Right atrium auricular region (tissue), 2 donors: ENCODE measurements at regions not wholly inside any gene's neighbourhood (a gene's known extent, or its start where the extent isn't known, plus 50 kb on each side); places are given as distances from the start of the nearest gene placed in this dataset.

Experiments
- DNase-seq: peaks from one replicate; pipeline ENCODE4 v3.0.0-alpha.2; 2019; ENCODE audit warnings: low spot score
- H3K27ac ChIP-seq, 2 donors: fragments of 200-600 bp; sonication (generic); 1 replicate in 1 of 2; 2 replicates in 1 of 2; pipeline ENCODE4 v1.5.1; 2016 to 2019
- H3K27me3 ChIP-seq, 2 donors: fragments of 200-600 bp; sonication (generic); one replicate each; pipeline versions ENCODE4 v1.5.1 to v1.6.0; 2017 to 2019
- H3K36me3 ChIP-seq: fragments of 200-600 bp; sonication (generic); one replicate; pipeline ENCODE4 v1.5.1; 2016
- H3K4me1 ChIP-seq, 2 donors: fragments of 200-600 bp; sonication (generic); one replicate each; pipeline versions ENCODE4 v1.5.1 to v1.6.0; 2017 to 2019
- H3K4me3 ChIP-seq, 2 donors: fragments of 200-600 bp; sonication (generic); 1 replicate in 1 of 2; 2 replicates in 1 of 2; pipeline ENCODE4 v1.5.1; 2017 to 2019; ENCODE audit warnings: mild to moderate bottlenecking in 1 of 2, moderate library complexity in 1 of 2
- H3K9me3 ChIP-seq, 2 donors: fragments of 200-600 bp; sonication (generic); one replicate each; pipeline ENCODE4 v1.5.1; 2019
- TF ChIP-seq, protein P1 (sequence below), 2 donors: fragments of 200-600 bp; sonication (generic); IDR thresholded peaks; one replicate each; pipeline ENCODE4 v1.5.1; 2019; ENCODE audit warnings: antibody characterized with exemption in 2 of 2

DNA sequence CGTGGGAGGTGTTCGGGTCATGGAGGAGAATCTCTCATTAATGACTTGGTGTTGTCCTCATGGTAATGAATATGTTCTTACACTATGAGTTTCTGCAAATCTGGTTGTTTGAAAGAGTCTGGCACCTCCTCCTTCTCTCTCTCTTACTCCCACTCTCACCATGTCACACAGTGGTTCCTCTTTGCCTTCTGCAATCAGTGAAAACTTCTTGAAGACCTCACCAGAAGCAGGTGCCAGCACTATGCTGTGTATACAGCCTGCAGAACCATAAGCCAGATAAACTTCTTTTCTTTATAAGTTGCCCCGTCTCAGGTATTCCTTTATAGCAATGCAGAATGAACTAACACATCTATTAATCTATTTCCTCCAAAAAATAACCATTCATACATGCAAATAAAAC is 275.0 kb downstream of the ANTXR2 start:
- Histone ChIP-seq H3K36me3 (no peaks in the 10 kb centered on the region), H3K4me1 (no peaks in the 10 kb centered on the region), H3K4me3 (no peak overlapping the region), H3K9me3 (peaks cover 0 to 12% of the 10 kb centered on the region in 2 donors), H3K27ac (no peak overlapping the region), H3K27me3 (no peaks in the 10 kb centered on the region)
- TF ChIP-seq, protein P1, sequence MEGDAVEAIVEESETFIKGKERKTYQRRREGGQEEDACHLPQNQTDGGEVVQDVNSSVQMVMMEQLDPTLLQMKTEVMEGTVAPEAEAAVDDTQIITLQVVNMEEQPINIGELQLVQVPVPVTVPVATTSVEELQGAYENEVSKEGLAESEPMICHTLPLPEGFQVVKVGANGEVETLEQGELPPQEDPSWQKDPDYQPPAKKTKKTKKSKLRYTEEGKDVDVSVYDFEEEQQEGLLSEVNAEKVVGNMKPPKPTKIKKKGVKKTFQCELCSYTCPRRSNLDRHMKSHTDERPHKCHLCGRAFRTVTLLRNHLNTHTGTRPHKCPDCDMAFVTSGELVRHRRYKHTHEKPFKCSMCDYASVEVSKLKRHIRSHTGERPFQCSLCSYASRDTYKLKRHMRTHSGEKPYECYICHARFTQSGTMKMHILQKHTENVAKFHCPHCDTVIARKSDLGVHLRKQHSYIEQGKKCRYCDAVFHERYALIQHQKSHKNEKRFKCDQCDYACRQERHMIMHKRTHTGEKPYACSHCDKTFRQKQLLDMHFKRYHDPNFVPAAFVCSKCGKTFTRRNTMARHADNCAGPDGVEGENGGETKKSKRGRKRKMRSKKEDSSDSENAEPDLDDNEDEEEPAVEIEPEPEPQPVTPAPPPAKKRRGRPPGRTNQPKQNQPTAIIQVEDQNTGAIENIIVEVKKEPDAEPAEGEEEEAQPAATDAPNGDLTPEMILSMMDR (IDR thresholded peaks at IDR 0.05) = no peak
- DNase-seq = no peak

DNA sequence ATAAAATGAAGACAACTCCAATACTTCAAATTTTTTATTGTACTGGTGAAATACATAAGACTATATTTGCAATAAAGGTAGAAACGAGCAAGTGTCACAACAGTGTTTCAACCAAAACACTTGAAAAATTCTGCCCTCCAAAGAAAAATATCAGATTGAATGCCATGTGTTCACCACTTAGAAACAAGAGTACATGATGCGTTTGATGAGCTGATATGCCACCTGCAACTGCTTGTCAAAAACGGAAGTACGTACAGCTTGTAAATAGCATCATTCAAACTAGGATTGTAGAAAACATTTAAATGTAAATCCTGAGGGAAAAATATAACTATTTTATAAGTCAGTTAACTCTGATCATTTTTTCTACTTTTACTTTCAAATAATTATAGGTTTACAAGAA is 276.1 kb downstream of the ANTXR2 start:
- Histone ChIP-seq H3K27me3 (no peaks in the 10 kb centered on the region), H3K36me3 (no peaks in the 10 kb centered on the region), H3K4me1 (no peaks in the 10 kb centered on the region), H3K27ac (no peak overlapping the region), H3K4me3 (no peak overlapping the region), H3K9me3 (peaks cover 0 to 12% of the 10 kb centered on the region in 2 donors)
- TF ChIP-seq, protein P1 (IDR thresholded peaks at IDR 0.05) = no peak
- no peak for DNase-seq

DNA sequence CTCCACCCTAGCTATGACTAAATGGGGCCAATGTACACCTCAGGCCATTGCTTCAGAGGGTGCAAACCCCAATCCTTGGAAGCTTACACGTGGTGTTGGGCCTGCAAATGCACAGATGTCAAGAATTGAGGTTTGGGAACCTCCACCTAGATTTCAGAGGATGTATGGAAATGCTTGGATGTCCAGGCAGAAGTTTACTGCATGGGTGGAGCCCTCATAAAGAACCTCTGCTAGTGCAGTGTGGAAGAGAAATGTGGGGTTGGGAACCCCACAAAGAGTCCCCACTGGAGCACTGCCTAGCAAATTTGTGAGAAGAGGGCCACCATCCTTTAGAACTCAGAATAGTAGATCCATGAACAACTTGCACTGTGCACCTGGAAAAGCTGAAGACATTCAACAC is 284.1 kb downstream of the ANTXR2 start:
- H3K4me3 ChIP-seq = no peak overlapping the region
- no peaks in the 10 kb centered on the region for H3K27me3 ChIP-seq
- TF ChIP-seq, protein P1 (IDR thresholded peaks at IDR 0.05) = no peak
- no peak for DNase-seq
- H3K36me3 ChIP-seq = no peaks in the 10 kb centered on the region
- H3K4me1 ChIP-seq = no peaks in the 10 kb centered on the region
- no peak overlapping the region for H3K27ac ChIP-seq
- H3K9me3 ChIP-seq = peaks cover 0 to 19% of the 10 kb centered on the region in 2 donors

DNA sequence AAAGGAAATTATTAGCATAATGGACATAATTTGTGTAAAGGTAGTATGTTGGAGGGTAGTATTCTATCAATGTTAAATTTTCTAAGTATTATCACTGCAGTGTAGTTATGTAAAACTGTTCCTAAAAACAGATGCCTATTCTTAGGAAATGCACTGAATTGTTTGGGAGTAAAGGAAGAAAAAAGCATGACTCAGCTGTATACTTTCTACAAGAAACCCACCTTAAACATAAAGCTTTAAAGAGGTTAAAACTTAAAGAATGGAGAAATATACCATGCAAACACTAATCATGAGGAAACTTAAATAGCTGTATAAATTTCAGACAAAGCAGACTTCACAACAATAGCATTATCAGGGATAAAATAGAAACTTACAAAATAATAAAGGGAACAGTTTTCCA is 292.9 kb downstream of the ANTXR2 start:
- H3K27me3 ChIP-seq = no peaks in the 10 kb centered on the region
- H3K36me3 ChIP-seq = no peaks in the 10 kb centered on the region
- no peak overlapping the region for H3K27ac ChIP-seq
- H3K9me3 ChIP-seq = peaks cover 0 to 8% of the 10 kb centered on the region in 2 donors
- TF ChIP-seq, protein P1 (IDR thresholded peaks at IDR 0.05) = no peak
- H3K4me1 ChIP-seq = no peaks in the 10 kb centered on the region
- no peak overlapping the region for H3K4me3 ChIP-seq
- DNase-seq = no peak

DNA sequence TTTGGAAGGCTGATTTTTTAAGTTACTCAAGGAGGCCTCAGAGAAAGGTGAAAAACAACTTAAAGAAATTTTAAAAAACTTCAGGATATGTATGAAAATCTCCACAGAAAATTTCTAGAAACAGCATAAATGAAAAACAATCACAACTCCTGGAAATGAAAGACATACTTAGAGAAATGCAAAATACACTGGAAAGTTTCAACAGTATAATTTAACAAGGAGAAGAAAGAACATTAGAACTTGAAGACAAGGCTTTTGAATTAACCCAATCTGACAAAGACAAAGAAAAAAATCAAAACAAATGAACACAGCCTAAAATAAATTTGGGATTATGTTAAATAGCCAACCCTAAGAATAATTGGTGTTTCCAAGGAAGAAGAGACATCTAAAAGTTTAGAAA is 300.5 kb downstream of the ANTXR2 start:
- peaks cover 0 to 65% of the 10 kb centered on the region in 2 donors for H3K9me3 ChIP-seq

DNA sequence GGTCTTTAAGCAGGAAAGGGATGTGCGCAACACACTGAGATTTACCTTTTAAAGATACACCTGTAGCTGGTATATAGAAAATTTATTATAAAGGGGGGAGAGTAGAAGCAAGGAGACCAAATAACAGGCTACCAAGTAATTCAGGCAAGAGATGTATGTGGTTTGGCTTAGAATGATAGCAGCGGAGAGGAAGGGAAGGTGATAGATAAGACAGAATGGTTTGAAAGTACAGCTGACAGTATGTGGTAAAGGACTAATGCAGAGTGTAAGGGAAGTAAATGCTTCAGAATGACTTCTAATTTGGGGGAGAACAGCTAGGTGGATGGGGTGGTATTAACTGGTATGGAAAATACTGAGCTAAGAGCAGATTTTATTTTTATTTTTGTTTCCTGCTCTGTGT is 308.9 kb downstream of the ANTXR2 start:
- H3K9me3 ChIP-seq = peaks cover 0 to 14% of the 10 kb centered on the region in 2 donors
- no peak for DNase-seq
- TF ChIP-seq, protein P1 (IDR thresholded peaks at IDR 0.05) = no peak
- H3K4me3 ChIP-seq = no peak overlapping the region
- H3K4me1 ChIP-seq = no peaks in the 10 kb centered on the region
- no peak overlapping the region for H3K27ac ChIP-seq
- H3K27me3 ChIP-seq = no peaks in the 10 kb centered on the region
- no peaks in the 10 kb centered on the region for H3K36me3 ChIP-seq

More for the DNA sequence above, 300.5 kb downstream of the ANTXR2 start:
- H3K4me1 ChIP-seq = no peaks in the 10 kb centered on the region
- TF ChIP-seq, protein P1 (IDR thresholded peaks at IDR 0.05) = no peak
- H3K36me3 ChIP-seq = no peaks in the 10 kb centered on the region
- no peak for DNase-seq
- H3K27me3 ChIP-seq = no peaks in the 10 kb centered on the region
- H3K27ac ChIP-seq = no peak overlapping the region
- H3K4me3 ChIP-seq = no peak overlapping the region
